H7 (cell line): ENCODE measurements at regions not wholly inside any gene's neighbourhood (a gene's known extent, or its start where the extent isn't known, plus 50 kb on each side); places are given as distances from the start of the nearest gene placed in this dataset.

Experiments
- DNase-seq: peaks from one replicate; pipeline ENCODE4 v3.0.0; 2012
- H3K27me3 ChIP-seq: 2 replicates; pipeline ENCODE4 v1.6.0; 2011; ENCODE audit warnings: mild to moderate bottlenecking, low read length; ENCODE audit not compliant: control insufficient read depth, insufficient read depth
- H3K36me3 ChIP-seq: replicated peaks from 2 replicates; pipeline ENCODE4 v1.5.1; 2011; ENCODE audit warnings: low read length; ENCODE audit not compliant: control insufficient read depth, insufficient read depth
- H3K4me3 ChIP-seq: 2 replicates; pipeline ENCODE4 v1.5.1; 2011; ENCODE audit warnings: low read depth, mild to moderate bottlenecking, control low read depth, low read length, moderate library complexity; ENCODE audit not compliant: insufficient read depth

GRCh38 chr3:30268288-30268687, 338.1 kb upstream of the TGFBR2 start:
- Histone ChIP-seq H3K4me3 (no peak overlapping the region), H3K36me3 (no peaks in the 10 kb centered on the region), H3K27me3 (no peaks in the 10 kb centered on the region)
- DNase-seq, result no peak

- no peaks in the 10 kb centered on the region for H3K27me3 ChIP-seq
- no peak overlapping the region for H3K4me3 ChIP-seq
- DNase-seq, result no peak
- H3K36me3 ChIP-seq, result no peaks in the 10 kb centered on the region
Observed at GRCh38 chr3:30269751-30270445, 336.5 kb upstream of the TGFBR2 start.

GRCh38 chr3:30271781-30272180, 334.6 kb upstream of the TGFBR2 start:
- no peak for DNase-seq
- no peaks in the 10 kb centered on the region for H3K27me3 ChIP-seq
- no peak overlapping the region for H3K4me3 ChIP-seq
- no peaks in the 10 kb centered on the region for H3K36me3 ChIP-seq

GRCh38 chr3:30273304-30274072, 332.9 kb upstream of the TGFBR2 start:
- H3K36me3 ChIP-seq, result no peaks in the 10 kb centered on the region
- DNase-seq, result no peak
- H3K27me3 ChIP-seq, result no peaks in the 10 kb centered on the region
- H3K4me3 ChIP-seq, result no peak overlapping the region

GRCh38 chr3:30277494-30277893, 328.9 kb upstream of the TGFBR2 start:
- no peak for DNase-seq
- no peaks in the 10 kb centered on the region for H3K36me3 ChIP-seq
- no peak overlapping the region for H3K4me3 ChIP-seq
- H3K27me3 ChIP-seq, result no peaks in the 10 kb centered on the region

- no peaks in the 10 kb centered on the region for H3K36me3 ChIP-seq
- no peak overlapping the region for H3K4me3 ChIP-seq
- DNase-seq, result no peak
- H3K27me3 ChIP-seq, result no peaks in the 10 kb centered on the region
Observed at GRCh38 chr3:30281526-30281925, 324.9 kb upstream of the TGFBR2 start.

GRCh38 chr3:30282154-30282696, 324.2 kb upstream of the TGFBR2 start:
- no peak overlapping the region for H3K4me3 ChIP-seq
- no peaks in the 10 kb centered on the region for H3K27me3 ChIP-seq
- no peaks in the 10 kb centered on the region for H3K36me3 ChIP-seq
- peak; percentile 26 for DNase-seq

- H3K4me3 ChIP-seq, result no peak overlapping the region
- no peak for DNase-seq
- no peaks in the 10 kb centered on the region for H3K27me3 ChIP-seq
- no peaks in the 10 kb centered on the region for H3K36me3 ChIP-seq
Observed at GRCh38 chr3:30285188-30286006, 321.0 kb upstream of the TGFBR2 start.

- Histone ChIP-seq H3K27me3 (no peaks in the 10 kb centered on the region), H3K36me3 (no peaks in the 10 kb centered on the region), H3K4me3 (no peak overlapping the region)
- DNase-seq, result no peak
Observed at GRCh38 chr3:30286007-30286669, 320.3 kb upstream of the TGFBR2 start.

GRCh38 chr3:30286811-30287210, 319.6 kb upstream of the TGFBR2 start:
- DNase-seq, result no peak
- H3K27me3 ChIP-seq, result no peaks in the 10 kb centered on the region
- no peak overlapping the region for H3K4me3 ChIP-seq

GRCh38 chr3:30288830-30289229, 317.6 kb upstream of the TGFBR2 start:
- no peaks in the 10 kb centered on the region for H3K27me3 ChIP-seq
- no peak for DNase-seq

More at GRCh38 chr3:30286811-30287210, 319.6 kb upstream of the TGFBR2 start:
- no peaks in the 10 kb centered on the region for H3K36me3 ChIP-seq

GRCh38 chr3:30289324-30289723, 317.1 kb upstream of the TGFBR2 start:
- no peaks in the 10 kb centered on the region for H3K36me3 ChIP-seq
- H3K27me3 ChIP-seq, result no peaks in the 10 kb centered on the region
- no peak for DNase-seq
- no peak overlapping the region for H3K4me3 ChIP-seq

More at GRCh38 chr3:30288830-30289229, 317.6 kb upstream of the TGFBR2 start:
- Histone ChIP-seq H3K4me3 (no peak overlapping the region), H3K36me3 (no peaks in the 10 kb centered on the region)

- Histone ChIP-seq H3K4me3 (no peak overlapping the region), H3K27me3 (no peaks in the 10 kb centered on the region), H3K36me3 (no peaks in the 10 kb centered on the region)
- DNase-seq, result no peak
Observed at GRCh38 chr3:30289766-30290165, 316.6 kb upstream of the TGFBR2 start.

- H3K27me3 ChIP-seq, result no peaks in the 10 kb centered on the region
- H3K4me3 ChIP-seq, result no peak overlapping the region
- no peak for DNase-seq
- H3K36me3 ChIP-seq, result no peaks in the 10 kb centered on the region
Observed at GRCh38 chr3:30290479-30290878, 315.9 kb upstream of the TGFBR2 start.
